ENCODE measurements at regions not wholly inside any gene's neighbourhood (a gene's known extent, or its start where the extent isn't known, plus 50 kb on each side); places are given as distances from the start of the nearest gene placed in this dataset.

DNA sequence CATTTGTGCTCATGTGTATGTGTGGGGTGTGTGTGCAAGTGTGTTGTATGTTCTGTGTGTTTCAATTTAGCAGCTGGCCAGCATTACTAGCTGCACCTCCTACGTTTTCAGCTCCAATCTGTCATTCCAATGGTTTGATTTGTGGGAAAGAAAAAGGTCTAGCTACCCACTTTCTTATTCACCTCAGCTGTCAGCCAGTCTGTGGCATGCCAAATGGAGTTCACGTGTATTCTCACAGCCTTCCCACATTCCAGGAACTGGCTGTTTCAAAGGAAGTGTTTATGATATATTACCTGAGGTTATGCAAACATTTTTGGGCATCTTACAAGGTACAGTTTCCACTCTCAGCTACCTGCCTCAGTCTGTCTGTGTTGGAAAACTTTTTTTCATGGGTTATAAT, 220.2 kb upstream of the CPNE8 start:
- H3K9me2 ChIP-seq (ENCODE audit: insufficient read depth), result no peaks in the 10 kb centered on the region
- H3K4me3 ChIP-seq, result no peak overlapping the region
- H3K27ac ChIP-seq, result no peak overlapping the region
- ChIA-PET CTCF (no interaction called here), POLR2A (ENCODE audit: unreplicated experiment) (no interaction called here)
- no peak for TF ChIP-seq EZH2 (IDR thresholded peaks at IDR 0.05; ENCODE audit: low read depth)
- TF ChIP-seq, protein P1, sequence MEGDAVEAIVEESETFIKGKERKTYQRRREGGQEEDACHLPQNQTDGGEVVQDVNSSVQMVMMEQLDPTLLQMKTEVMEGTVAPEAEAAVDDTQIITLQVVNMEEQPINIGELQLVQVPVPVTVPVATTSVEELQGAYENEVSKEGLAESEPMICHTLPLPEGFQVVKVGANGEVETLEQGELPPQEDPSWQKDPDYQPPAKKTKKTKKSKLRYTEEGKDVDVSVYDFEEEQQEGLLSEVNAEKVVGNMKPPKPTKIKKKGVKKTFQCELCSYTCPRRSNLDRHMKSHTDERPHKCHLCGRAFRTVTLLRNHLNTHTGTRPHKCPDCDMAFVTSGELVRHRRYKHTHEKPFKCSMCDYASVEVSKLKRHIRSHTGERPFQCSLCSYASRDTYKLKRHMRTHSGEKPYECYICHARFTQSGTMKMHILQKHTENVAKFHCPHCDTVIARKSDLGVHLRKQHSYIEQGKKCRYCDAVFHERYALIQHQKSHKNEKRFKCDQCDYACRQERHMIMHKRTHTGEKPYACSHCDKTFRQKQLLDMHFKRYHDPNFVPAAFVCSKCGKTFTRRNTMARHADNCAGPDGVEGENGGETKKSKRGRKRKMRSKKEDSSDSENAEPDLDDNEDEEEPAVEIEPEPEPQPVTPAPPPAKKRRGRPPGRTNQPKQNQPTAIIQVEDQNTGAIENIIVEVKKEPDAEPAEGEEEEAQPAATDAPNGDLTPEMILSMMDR (conservative IDR thresholded peaks at IDR 0.05), result no peak
- no peak for DNase-seq
- intact Hi-C loops (cut with micrococcal nuclease; ENCODE audit: unreplicated experiment), result no loop called here
- H3K4me2 ChIP-seq, result no peak overlapping the region
- H2AFZ ChIP-seq, result no peak overlapping the region
- H3K79me2 ChIP-seq (ENCODE audit: low read depth), result no peaks in the 10 kb centered on the region
- BruUV-seq (replicated peaks), result no TSS peak
- no peaks in the 10 kb centered on the region for H3K27me3 ChIP-seq (ENCODE audit: insufficient read depth, low read depth)
- no peaks in the 10 kb centered on the region for H3K36me3 ChIP-seq (ENCODE audit: low read depth)
- H3F3A ChIP-seq (ENCODE audit: insufficient read depth, low read depth), result no peaks in the 10 kb centered on the region
- H3K9me3 ChIP-seq (ENCODE audit: insufficient read depth, low read depth), result peaks cover 3% of the 10 kb centered on the region; the same call in 1 of the 2 replicates
- H3K4me1 ChIP-seq (replicated peaks; ENCODE audit: insufficient read depth), result peaks cover 8% of the 10 kb centered on the region; the same call in 1 of the 2 replicates
- H4K20me1 ChIP-seq (ENCODE audit: insufficient read depth), result no peaks in the 10 kb centered on the region

DNA sequence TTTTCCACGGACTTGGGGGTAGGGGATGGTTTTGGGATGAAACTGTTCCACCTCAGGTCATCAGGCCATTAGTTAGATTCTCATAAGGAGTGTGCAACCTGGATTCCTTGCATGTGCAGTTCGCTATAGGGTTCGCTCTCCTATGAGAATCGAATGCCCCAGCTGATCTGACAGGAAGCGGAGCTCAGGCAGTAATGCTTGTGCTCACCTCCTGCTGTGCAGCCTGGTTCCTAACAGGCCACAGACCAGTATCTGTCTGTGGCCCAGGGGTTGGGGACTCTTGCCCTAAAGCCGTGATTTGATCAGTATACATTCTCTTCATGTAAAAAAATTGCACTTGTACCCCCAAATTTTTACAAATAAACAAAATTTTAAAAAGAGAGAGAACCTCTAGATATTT, 219.4 kb upstream of the CPNE8 start:
- Histone ChIP-seq H3K9me2 (ENCODE audit: insufficient read depth) (no peaks in the 10 kb centered on the region), H3K4me2 (no peak overlapping the region), H3K4me1 (replicated peaks; ENCODE audit: insufficient read depth) (peaks cover 8% of the 10 kb centered on the region; the same call in 1 of the 2 replicates), H3F3A (ENCODE audit: insufficient read depth, low read depth) (no peaks in the 10 kb centered on the region), H4K20me1 (ENCODE audit: insufficient read depth) (no peaks in the 10 kb centered on the region), H3K27me3 (ENCODE audit: insufficient read depth, low read depth) (no peaks in the 10 kb centered on the region), H3K79me2 (ENCODE audit: low read depth) (no peaks in the 10 kb centered on the region), H3K36me3 (ENCODE audit: low read depth) (no peaks in the 10 kb centered on the region), H3K4me3 (no peak overlapping the region), H3K9me3 (ENCODE audit: insufficient read depth, low read depth) (peaks cover 3% of the 10 kb centered on the region; the same call in 1 of the 2 replicates), H2AFZ (no peak overlapping the region), H3K27ac (no peak overlapping the region)
- intact Hi-C loops (cut with micrococcal nuclease; ENCODE audit: unreplicated experiment), result loop anchor here (5.0 kb wide), 1 partner anchor 133 kb away; no protein-coding TSS in a partner anchor
- POLR2A ChIA-PET (ENCODE audit: unreplicated experiment), result no interaction called here
- TF ChIP-seq, protein P1 (conservative IDR thresholded peaks at IDR 0.05), result no peak
- TF ChIP-seq EZH2 (IDR thresholded peaks at IDR 0.05; ENCODE audit: low read depth), result no peak
- CTCF ChIA-PET, result no interaction called here
- DNase-seq, result no peak
- no TSS peak for BruUV-seq (replicated peaks)

DNA sequence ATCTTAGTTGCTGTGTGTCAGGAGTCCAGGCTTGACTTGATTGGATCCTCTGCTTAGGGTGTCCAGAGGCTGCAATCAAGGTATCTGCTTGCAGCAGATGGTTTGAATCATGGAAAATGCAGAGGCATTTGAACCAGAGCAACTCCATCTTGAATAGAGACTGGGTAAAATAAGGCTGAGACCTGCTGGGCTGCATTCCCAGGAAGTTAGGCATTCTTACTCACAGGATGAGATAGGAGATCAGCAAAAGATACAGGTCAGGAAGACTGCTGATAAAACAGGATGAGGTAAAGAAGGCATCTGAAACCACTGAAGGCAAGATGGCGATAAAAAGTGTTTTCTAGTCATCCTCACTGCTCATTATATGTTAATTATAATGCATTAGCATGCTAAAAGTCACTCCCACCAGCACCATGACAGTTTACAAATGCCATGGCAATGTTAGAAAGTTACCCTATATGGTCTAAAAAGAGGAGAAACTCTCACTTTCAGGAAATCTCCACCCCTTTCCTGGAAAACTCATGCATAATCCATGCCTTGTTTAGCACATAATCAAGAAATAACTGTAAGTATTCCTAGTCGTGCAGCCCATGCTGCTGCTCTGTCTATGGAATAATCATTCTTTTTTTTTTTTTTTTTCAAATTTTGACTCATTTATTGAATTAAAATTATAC, 218.3 kb upstream of the CPNE8 start:
- peak in 1 of 2 experiments; percentile 25 for DNase-seq
- TF ChIP-seq, protein P1 (conservative IDR thresholded peaks at IDR 0.05), result no peak
- no peak for TF ChIP-seq EZH2 (IDR thresholded peaks at IDR 0.05; ENCODE audit: low read depth)
- Histone ChIP-seq H3K9me3 (ENCODE audit: insufficient read depth, low read depth) (peaks cover 3% of the 10 kb centered on the region; the same call in 1 of the 2 replicates), H3K27ac (no peak overlapping the region), H3K36me3 (ENCODE audit: low read depth) (no peaks in the 10 kb centered on the region), H3K4me1 (replicated peaks; ENCODE audit: insufficient read depth) (peaks cover 8% of the 10 kb centered on the region; the same call in 1 of the 2 replicates), H3K79me2 (ENCODE audit: low read depth) (no peaks in the 10 kb centered on the region), H3K4me2 (no peak overlapping the region), H4K20me1 (ENCODE audit: insufficient read depth) (no peaks in the 10 kb centered on the region), H3K27me3 (ENCODE audit: insufficient read depth, low read depth) (no peaks in the 10 kb centered on the region), H3F3A (ENCODE audit: insufficient read depth, low read depth) (no peaks in the 10 kb centered on the region), H3K4me3 (no peak overlapping the region), H2AFZ (no peak overlapping the region; the same call in 1 of the 2 replicates), H3K9me2 (ENCODE audit: insufficient read depth) (no peaks in the 10 kb centered on the region)
- ChIA-PET CTCF (no interaction called here), POLR2A (ENCODE audit: unreplicated experiment) (no interaction called here)
- BruUV-seq (replicated peaks), result no TSS peak
- intact Hi-C loops (cut with micrococcal nuclease; ENCODE audit: unreplicated experiment), result loop anchor here (5.0 kb wide), 1 partner anchor 134 kb away; no protein-coding TSS in a partner anchor
